HG03354 (cell line): ENCODE measurements at regions not wholly inside any gene's neighbourhood (a gene's known extent, or its start where the extent isn't known, plus 50 kb on each side); places are given as distances from the start of the nearest gene placed in this dataset.
"Not testable (repeated sequence)": the region's sequence is repeated elsewhere in the genome, so short reads cannot be mapped to it uniquely, and the experiment has no call there.

ENCODE experiments used
- ATAC-seq: cut with Tn5 transposase; IDR thresholded peaks from one replicate; pipeline ENCODE4 v1.9.1; 2021; ENCODE audit warnings: mild to moderate bottlenecking; ENCODE audit not compliant: unreplicated experiment, poor library complexity, severe bottlenecking

- ATAC-seq, result no peak
Observed at GRCh38 chr2:16400127-16400623, 265.5 kb downstream of the CYRIA start.

- no peak for ATAC-seq
Observed at GRCh38 chr2:16398486-16399043, 267.1 kb downstream of the CYRIA start.

GRCh38 chr2:16397681-16398475 lies 267.8 kb downstream of the CYRIA start:
- no peak for ATAC-seq

DNA sequence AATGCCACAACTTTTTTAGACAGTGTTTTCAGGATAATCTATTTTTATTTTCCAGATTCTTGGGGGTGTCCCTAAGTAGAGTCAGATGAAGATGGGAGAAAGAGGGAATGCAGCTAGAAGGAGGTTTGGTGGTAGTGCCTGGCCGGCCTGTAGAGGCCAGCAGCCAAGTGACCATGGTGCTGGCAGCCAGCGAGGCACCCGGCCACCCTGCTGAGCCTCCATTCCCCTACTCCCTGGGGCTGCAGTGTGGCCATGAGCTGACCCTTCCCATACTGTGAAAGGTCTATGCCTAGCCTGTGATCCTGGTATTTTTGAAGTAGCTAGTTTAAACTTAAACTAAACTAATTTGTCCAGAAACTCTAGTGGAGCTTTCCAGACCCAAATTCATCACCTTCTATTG lies 268.6 kb downstream of the CYRIA start:
- no peak for ATAC-seq

DNA sequence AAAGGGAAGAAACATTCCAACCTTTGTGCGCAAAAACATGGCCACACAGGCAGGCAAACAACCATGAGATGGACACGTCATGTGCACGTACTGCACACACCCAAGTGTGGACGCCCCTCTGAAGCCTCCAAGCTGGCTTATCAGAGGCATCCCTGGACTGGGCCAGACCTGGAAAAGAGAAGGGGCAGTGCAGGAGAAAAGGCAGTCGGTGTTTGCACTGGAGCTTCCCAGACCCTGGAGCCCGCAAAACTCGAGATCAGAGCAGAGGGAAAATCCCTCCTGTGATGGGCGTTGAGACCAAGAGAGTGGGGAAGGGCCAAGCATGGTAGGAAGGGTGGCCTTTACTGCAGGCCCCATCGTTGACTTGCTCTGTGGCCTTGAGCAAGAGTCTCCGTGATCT lies 269.5 kb downstream of the CYRIA start:
- no peak for ATAC-seq

- ATAC-seq, result no peak
Observed at GRCh38 chr2:16395601-16396000, 270.0 kb downstream of the CYRIA start.

- no peak for ATAC-seq
Observed at GRCh38 chr2:16394986-16395550, 270.6 kb downstream of the CYRIA start.

DNA sequence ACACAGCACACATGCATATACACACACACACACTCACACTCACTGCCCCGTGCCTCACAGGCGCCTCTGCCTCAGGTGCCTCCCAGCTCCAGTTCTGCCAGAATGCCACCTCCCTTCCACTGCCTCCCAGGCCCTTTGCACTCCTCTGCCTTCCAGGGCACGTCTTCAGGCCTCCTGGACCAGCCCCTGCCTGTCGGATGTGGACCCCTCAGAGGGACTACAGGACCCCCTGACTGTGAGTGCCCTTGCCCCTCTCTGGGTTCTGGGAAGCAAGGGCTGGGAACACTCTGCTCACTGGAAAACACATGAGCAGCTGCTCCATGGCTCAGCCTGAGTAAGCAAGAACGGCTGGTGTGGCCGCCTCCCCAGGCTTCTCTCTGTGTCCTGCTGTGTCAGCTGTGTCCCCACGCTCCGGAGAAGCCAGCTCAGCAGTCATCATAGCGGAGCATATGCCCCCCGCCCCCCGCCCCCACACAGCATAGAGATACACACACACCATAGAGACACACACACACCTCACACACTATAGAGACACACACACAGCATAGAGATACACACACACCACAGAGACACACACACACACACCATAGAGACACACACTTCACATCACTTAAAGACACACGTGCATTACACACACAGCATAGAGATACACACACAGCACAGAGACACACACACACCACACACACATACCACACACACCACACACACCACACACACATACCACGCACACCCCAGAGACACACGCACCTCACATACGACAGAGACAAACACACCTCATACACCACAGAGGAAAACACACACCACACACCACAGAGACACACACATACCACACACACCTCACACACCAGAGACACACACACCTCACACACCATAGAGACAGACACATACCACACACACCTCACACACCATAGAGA lies 271.3 kb downstream of the CYRIA start:
- ATAC-seq, result no peak

DNA sequence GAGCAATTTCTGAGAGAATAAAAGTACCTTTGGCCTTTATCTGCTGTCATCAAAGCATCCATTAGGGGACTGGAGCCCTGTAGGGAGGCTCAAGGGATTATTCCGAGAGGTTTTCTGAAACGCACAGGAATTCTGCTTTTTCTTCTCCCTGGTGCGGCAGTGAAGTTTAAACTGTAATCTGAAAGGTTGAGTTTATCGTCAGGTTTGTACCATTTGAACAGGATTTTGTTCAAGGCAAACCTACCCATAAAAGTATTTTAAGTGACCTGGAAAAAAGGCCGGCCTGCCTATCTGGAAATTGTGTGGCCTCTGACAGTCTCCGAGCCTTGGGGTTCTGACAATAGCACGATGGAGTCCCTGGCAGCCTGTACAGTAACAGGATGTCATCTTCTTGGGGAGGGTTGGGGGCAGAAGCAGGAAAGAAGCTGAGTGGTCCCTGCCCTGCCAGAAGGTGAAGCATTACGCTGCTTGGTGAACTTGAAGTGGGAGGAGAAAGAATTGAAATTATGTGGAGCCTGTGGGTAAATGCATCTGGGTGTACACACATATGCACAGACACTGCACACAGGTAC lies 272.0 kb downstream of the CYRIA start:
- no peak for ATAC-seq

- ATAC-seq, result no peak
Observed at GRCh38 chr2:16392647-16393499, 272.8 kb downstream of the CYRIA start.

GRCh38 chr2:16391986-16392385 lies 273.6 kb downstream of the CYRIA start:
- ATAC-seq, result no peak

DNA sequence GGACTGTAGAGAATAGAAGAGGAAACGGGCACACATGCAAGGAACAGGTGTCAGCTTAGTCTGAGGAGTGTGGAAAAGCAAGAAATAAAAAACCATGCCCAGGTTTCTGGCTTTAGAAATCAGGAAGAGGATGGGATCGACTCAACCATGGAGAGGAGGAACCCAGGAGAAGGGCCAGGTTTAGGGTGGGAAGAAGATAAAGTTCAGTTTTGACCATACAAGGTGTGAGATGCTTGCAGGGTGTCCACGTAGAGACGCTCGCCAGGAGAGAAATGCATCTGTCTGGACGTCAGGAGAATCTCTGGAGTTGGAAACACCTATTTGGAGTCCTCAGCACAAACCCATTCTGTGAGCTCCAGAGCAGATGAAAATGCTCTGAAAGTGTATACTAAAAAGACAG lies 275.1 kb downstream of the CYRIA start:
- no peak for ATAC-seq

GRCh38 chr2:16389611-16390010 lies 276.0 kb downstream of the CYRIA start:
- ATAC-seq, result no peak

- not testable (repeated sequence) for ATAC-seq
Observed at GRCh38 chr2:16388199-16388830, 277.3 kb downstream of the CYRIA start.

DNA sequence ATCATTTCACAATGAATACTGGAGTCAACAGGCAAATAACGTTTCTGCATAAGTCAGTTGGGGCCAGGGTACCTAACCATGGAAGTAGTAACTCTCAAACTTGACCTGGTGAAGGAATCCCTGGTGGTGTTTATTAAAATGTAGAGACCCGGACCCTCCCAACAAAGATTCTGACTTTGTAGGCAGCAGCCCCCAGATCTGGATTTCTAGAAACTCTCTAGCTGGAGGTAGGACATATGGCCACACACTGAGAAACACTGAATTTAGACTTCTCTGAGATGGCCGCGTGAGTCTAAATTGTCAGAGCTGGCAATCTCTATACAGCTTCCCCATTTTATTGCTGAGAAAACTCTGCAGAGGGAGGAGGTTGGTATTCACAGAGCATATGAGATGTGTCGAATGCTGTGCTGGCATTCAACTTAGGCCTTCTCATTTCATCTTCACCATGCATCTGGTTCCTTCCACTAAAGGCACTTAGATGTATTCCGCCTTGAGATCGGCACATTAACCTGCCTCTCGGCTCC lies 278.1 kb downstream of the CYRIA start:
- no peak for ATAC-seq

GRCh38 chr2:16386431-16386830 lies 279.2 kb downstream of the CYRIA start:
- ATAC-seq, result no peak

- ATAC-seq, result no peak
Observed at GRCh38 chr2:16386031-16386430, 279.6 kb downstream of the CYRIA start.

DNA sequence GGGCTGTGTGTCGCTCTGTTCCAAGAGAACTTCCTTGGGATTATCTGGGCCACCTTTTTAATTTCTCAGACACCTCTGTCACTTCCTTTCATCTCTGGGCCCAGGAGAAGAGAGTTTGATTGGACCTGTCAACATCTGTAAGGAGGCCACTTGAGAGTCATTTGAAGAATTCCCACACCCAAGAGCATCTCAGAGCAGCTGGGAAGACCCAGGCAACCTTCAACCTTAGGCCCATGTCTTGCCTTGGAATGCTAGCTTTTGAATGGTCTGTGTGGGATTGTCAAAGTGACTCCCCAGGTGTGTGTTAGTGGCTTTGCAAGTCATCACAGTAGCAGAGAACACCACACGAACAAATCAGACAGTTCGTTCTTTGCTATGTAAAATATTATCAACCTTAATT lies 280.3 kb downstream of the CYRIA start:
- no peak for ATAC-seq
